Thymus (tissue), 11 donors: ENCODE measurements at regions not wholly inside any gene's neighbourhood (a gene's known extent, or its start where the extent isn't known, plus 50 kb on each side); places are given as distances from the start of the nearest gene placed in this dataset.
A peak's percentile ranks its signal among the peaks of the same experiment; 100 is the strongest.
"Not testable (repeated sequence)": the region's sequence is repeated elsewhere in the genome, so short reads cannot be mapped to it uniquely, and the experiment has no call there.

ENCODE experiments used
- DNase-seq, 9 donors: peaks; one replicate each; pipeline ENCODE4 v3.0.0-alpha.2; 2013; ENCODE audit warnings: low spot score in 9 of 9, low read depth in 6 of 9, missing footprints in 1 of 9
- H3K27ac ChIP-seq, 2 donors: one replicate each; pipeline ENCODE4 v1.5.1; 2013; ENCODE audit warnings: control low read depth in 1 of 2, low read depth in 1 of 2, low read length in 1 of 2, mild to moderate bottlenecking in 1 of 2, moderate library complexity in 1 of 2
- H3K27me3 ChIP-seq, 2 donors: one replicate each; pipeline ENCODE4 v1.5.1; 2013; ENCODE audit warnings: low read length in 1 of 2; ENCODE audit not compliant: control insufficient read depth in 2 of 2, insufficient read depth in 1 of 2
- H3K36me3 ChIP-seq, 2 donors: one replicate each; pipeline ENCODE4 v1.5.1; 2013; ENCODE audit warnings: low read length in 1 of 2, mild to moderate bottlenecking in 1 of 2, moderate library complexity in 1 of 2; ENCODE audit not compliant: control insufficient read depth in 2 of 2, insufficient read depth in 2 of 2
- H3K4me1 ChIP-seq, 2 donors: one replicate each; pipeline ENCODE4 v1.5.1; 2013; ENCODE audit warnings: low read length in 2 of 2; ENCODE audit not compliant: control insufficient read depth in 2 of 2, insufficient read depth in 2 of 2
- H3K4me3 ChIP-seq, 2 donors: one replicate each; pipeline ENCODE4 v1.5.1; 2013; ENCODE audit warnings: low read length in 2 of 2, control low read depth in 1 of 2, mild to moderate bottlenecking in 1 of 2
- H3K9me3 ChIP-seq, 2 donors: one replicate each; pipeline ENCODE4 v1.5.1; 2013; ENCODE audit warnings: low read length in 1 of 2, mild to moderate bottlenecking in 1 of 2; ENCODE audit not compliant: control insufficient read depth in 2 of 2, insufficient read depth in 1 of 2
- WGBS: extraction: QIAGEN DNeasy Blood & Tissue Kit; methylation state at CpG from one replicate; pipeline ENCODE4 v1.1.7; 2013; 5-methylcytosine and 5-hydroxymethylcytosine counted together
- donor health status: healthy.

GRCh38 chr12:115374480-115375185, 690.7 kb upstream of the TBX3 start:
- Histone ChIP-seq H3K27ac (peak overlapping the region in 1 of 2 donors; percentile 74), H3K9me3 (no peaks in the 10 kb centered on the region), H3K27me3 (peaks cover 0 to 2% of the 10 kb centered on the region in 2 donors), H3K4me1 (peaks cover 0 to 21% of the 10 kb centered on the region in 2 donors), H3K4me3 (no peak overlapping the region), H3K36me3 (no peaks in the 10 kb centered on the region)
- DNase-seq: peak in 2 of 9 donors; percentile 4 to 28
- WGBS: 89% methylated on average over 4 of the region's 4 CpGs

DNA sequence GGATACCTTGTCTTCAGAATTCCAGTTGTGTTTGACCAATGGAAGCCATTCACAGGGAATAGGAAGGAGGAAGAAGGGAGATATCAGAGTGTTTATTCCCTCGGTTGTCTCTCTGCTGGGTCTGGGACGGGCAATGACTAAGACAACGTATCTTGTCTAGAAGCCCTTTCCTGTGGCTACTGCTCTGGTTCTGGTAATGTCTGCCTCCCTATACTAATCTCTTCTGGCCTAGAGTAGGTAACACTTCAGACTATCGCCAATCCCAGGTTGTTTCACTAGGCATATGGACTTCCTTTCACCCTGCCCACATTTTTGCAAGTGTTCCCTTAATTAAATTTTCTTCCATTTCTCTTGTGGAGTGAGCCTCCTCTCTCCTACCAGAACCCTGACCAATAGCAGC, 687.7 kb upstream of the TBX3 start:
- Histone ChIP-seq H3K36me3 (no peaks in the 10 kb centered on the region), H3K4me3 (no peak overlapping the region), H3K9me3 (no peaks in the 10 kb centered on the region), H3K4me1 (peaks cover 0 to 19% of the 10 kb centered on the region in 2 donors), H3K27ac (no peak overlapping the region), H3K27me3 (no peaks in the 10 kb centered on the region)
- WGBS: 92% methylated on average over 4 of the region's 4 CpGs
- DNase-seq: no peak

GRCh38 chr12:115370650-115371049, 686.7 kb upstream of the TBX3 start:
- 80% methylated on average over 6 of the region's 6 CpGs for WGBS
- no peak overlapping the region for H3K27ac ChIP-seq
- no peak overlapping the region for H3K4me3 ChIP-seq
- H3K36me3 ChIP-seq: no peaks in the 10 kb centered on the region
- no peak for DNase-seq
- H3K9me3 ChIP-seq: no peaks in the 10 kb centered on the region
- H3K27me3 ChIP-seq: no peaks in the 10 kb centered on the region
- peaks cover 0 to 13% of the 10 kb centered on the region in 2 donors for H3K4me1 ChIP-seq

GRCh38 chr12:115370207-115370606, 686.2 kb upstream of the TBX3 start:
- Histone ChIP-seq H3K4me3 (no peak overlapping the region), H3K36me3 (no peaks in the 10 kb centered on the region), H3K4me1 (peaks cover 0 to 13% of the 10 kb centered on the region in 2 donors), H3K27ac (no peak overlapping the region), H3K9me3 (no peaks in the 10 kb centered on the region), H3K27me3 (no peaks in the 10 kb centered on the region)
- no peak for DNase-seq
- 85% methylated on average over 3 of the region's 3 CpGs for WGBS

DNA sequence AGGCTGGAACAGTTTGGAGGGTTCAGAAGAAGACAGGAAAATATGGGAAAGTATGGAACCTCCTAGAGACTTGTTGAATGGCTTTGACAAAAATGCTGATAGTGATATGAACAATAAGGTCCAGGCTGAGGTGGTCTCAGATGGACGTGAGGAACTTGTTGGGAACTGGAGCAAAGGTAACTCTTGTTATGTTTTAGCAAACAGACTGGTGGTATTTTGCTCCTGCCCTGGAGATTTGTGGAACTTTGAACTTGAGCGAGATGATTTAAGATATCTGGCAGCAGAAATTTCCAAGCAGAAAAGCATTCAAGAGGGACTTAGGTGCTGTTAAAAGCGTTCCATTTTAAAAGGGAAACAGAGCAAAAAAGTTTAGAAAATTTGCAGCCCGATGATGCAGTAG, 682.3 kb upstream of the TBX3 start:
- not testable (repeated sequence) for DNase-seq, H3K4me3 ChIP-seq, H3K4me1 ChIP-seq, H3K9me3 ChIP-seq, H3K27me3 ChIP-seq, H3K36me3 ChIP-seq, H3K27ac ChIP-seq
- 97% methylated on average over 4 of the region's 4 CpGs for WGBS

- DNase-seq: not testable (repeated sequence)
These were observed 681.8 kb upstream of the TBX3 start for GRCh38 chr12:115365765-115366164.

DNA sequence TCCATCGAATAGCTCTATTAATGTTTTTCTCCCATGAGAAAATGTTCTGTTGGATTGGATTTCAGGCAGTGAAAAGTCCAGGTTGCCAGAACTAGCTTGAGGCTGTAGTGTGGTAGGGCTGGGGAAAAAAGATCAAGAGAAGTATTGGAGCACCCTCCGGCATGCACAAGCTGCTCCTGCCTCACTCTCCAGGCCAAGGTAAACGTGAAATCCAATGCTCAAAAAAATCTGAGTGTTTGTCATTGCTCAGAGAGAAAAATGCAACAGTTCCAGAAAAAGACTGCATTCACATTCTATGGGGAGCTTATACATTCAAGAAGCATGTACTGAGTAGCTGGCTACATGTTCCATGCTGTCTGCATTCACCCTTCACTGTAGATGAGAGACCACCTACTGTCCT, 680.9 kb upstream of the TBX3 start:
- H3K9me3 ChIP-seq: no peaks in the 10 kb centered on the region
- H3K36me3 ChIP-seq: no peaks in the 10 kb centered on the region
- DNase-seq: no peak
- no peaks in the 10 kb centered on the region for H3K27me3 ChIP-seq
- H3K4me1 ChIP-seq: peaks cover 0 to 7% of the 10 kb centered on the region in 2 donors
- no peak overlapping the region for H3K4me3 ChIP-seq
- H3K27ac ChIP-seq: no peak overlapping the region
- WGBS: 87% methylated on average over 3 of the region's 3 CpGs

More at GRCh38 chr12:115365765-115366164, 681.8 kb upstream of the TBX3 start:
- H3K4me3 ChIP-seq, H3K36me3 ChIP-seq, H3K9me3 ChIP-seq, H3K27me3 ChIP-seq, H3K4me1 ChIP-seq: not testable (repeated sequence)
- 91% methylated on average over 4 of the region's 4 CpGs for WGBS
- H3K27ac ChIP-seq: peak overlapping the region in 1 of 2 donors; percentile 24

DNA sequence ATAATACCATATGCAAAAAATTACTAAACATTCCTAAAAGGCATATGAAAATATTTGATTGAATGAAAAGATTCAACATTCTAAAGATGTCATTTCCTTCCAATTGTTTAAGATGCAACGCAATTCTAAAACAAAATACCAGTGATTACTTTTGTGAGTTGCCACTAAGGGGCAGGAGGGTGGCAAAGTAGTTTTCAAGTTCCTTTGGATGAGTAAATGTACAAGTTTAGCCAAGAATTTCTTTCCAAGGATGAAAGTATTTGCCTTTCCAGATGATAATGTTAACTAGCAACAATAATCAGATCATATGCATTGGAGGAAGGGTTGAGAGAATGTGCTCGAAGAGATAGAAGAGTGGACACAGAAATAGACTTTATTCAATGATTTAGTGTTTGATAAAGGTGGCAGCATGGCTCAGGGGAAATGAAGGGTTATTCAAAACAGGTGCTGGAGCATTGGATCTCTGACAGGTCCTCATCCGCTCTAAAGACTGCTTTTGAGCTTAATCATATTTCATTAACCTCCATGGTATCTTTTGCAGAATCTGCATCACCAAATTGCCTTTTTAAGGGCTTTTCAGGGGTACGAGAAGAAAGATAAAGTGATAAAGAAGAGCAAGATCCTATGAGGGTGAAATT, 678.5 kb upstream of the TBX3 start:
- Histone ChIP-seq H3K27me3 (no peaks in the 10 kb centered on the region), H3K9me3 (no peaks in the 10 kb centered on the region), H3K4me1 (peaks cover 0 to 7% of the 10 kb centered on the region in 2 donors), H3K4me3 (no peak overlapping the region), H3K36me3 (no peaks in the 10 kb centered on the region), H3K27ac (no peak overlapping the region)
- WGBS: 90% methylated on average over 4 of the region's 4 CpGs
- DNase-seq: no peak

GRCh38 chr12:115357681-115358080, 673.7 kb upstream of the TBX3 start:
- Histone ChIP-seq H3K27me3 (no peaks in the 10 kb centered on the region), H3K4me1 (peaks cover 0 to 2% of the 10 kb centered on the region in 2 donors), H3K4me3 (no peak overlapping the region), H3K36me3 (no peaks in the 10 kb centered on the region), H3K27ac (no peak overlapping the region), H3K9me3 (no peaks in the 10 kb centered on the region)
- 93% methylated on average over 12 of the region's 12 CpGs for WGBS
- DNase-seq: no peak
